ENCODE measurements at regions not wholly inside any gene's neighbourhood (a gene's known extent, or its start where the extent isn't known, plus 50 kb on each side); places are given as distances from the start of the nearest gene placed in this dataset.
"Not testable (repeated sequence)": the region's sequence is repeated elsewhere in the genome, so short reads cannot be mapped to it uniquely, and the experiment has no call there.

DNA sequence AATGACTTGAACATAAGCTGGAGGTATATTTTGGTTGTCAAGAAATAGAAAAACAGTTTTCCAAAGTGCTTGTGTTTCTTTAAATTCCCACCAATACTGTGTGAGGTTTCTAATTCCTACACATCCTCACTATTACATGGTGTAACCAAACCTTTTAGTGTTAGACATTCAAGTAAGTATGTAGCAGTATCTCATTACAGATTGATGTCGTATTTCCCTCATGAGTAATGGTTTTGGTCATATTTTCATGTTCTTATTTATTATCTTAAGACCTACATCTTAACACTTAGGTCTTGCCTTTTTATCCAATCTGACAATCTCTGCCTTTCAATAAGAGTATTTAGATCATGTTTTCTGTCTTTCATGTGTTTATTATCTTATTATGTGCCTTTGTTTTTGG is 253.7 kb upstream of the ANXA10 start:
- H3K4me3 ChIP-seq (ENCODE audit: low read depth, low read length): no peak overlapping the region
- TF ChIP-seq CTCF (IDR thresholded peaks at IDR 0.05; ENCODE audit: low read depth, low read length): no peak
- in situ Hi-C loops (cut with HindIII; ENCODE audit: low sequenced_read_pairs): no loop called here
- DNase-seq (ENCODE audit: low read depth, low spot score): peak; percentile 16

DNA sequence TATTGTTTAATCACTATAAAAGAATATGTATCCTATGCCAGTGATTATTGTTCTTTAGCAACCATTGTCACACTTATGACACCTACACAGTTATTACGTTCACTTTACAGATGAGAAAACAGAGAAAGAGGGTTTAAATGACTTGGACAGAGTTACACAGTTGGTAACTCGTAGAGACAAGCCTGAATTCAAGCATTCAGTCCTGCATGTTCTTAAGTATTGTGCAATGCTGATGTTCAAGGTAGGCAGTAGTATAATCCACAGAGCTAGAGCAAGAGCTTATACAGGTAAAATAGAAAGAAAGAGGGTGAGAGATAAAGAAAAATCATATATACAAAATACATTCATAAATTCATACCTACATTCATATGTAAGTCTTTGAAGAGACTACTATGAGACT is 249.8 kb upstream of the ANXA10 start:
- no peak for DNase-seq (ENCODE audit: low read depth, low spot score)
- TF ChIP-seq CTCF (IDR thresholded peaks at IDR 0.05; ENCODE audit: low read depth, low read length): no peak
- in situ Hi-C loops (cut with HindIII; ENCODE audit: low sequenced_read_pairs): no loop called here
- H3K4me3 ChIP-seq (ENCODE audit: low read depth, low read length): no peak overlapping the region

GRCh38 chr4:167854881-167855280 is 237.5 kb upstream of the ANXA10 start:
- H3K4me3 ChIP-seq (ENCODE audit: low read depth, low read length): no peak overlapping the region
- DNase-seq (ENCODE audit: low read depth, low spot score): no peak
- TF ChIP-seq CTCF (IDR thresholded peaks at IDR 0.05; ENCODE audit: low read depth, low read length): no peak
- in situ Hi-C loops (cut with HindIII; ENCODE audit: low sequenced_read_pairs): no loop called here

DNA sequence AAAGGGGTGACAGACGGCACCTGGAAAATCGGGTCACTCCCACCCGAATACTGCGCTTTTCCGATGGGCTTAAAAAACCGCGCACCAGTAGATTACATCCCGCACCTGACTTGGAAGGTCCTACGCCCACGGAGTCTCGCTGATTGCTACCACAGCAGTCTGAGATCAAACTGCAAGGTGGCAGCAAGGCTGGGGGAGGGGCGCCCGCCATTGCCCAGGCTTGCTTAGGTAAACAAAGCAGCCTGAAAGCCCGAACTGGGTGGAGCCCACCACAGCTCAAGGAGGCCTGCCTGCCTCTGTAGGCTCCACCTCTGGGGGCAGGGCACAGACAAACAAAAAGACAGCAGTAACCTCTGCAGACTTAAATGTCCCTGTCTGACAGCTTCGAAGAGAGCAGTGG is 234.2 kb upstream of the ANXA10 start:
- DNase-seq (ENCODE audit: low read depth, low spot score); H3K4me3 ChIP-seq (ENCODE audit: low read depth, low read length); in situ Hi-C loops (cut with HindIII; ENCODE audit: low sequenced_read_pairs): not testable (repeated sequence)

DNA sequence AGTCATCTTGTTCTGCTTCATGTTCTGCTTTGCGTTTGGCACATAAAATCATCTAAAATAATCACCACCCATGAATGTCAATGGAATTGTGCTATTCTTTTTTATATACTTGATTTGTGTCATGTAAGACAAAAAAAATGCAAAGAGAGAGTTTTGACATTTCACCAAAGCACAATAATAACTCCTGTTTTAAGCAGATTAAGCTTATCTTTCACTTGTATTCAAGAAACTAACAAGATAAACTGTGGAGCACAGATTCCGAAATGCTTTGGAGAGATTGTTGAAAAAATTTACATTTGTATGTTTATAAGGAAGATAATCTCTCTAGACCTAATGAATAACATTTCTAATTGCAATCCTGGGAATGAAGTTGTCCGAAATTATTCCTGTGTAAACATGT is 225.1 kb upstream of the ANXA10 start:
- TF ChIP-seq CTCF (IDR thresholded peaks at IDR 0.05; ENCODE audit: low read depth, low read length): no peak
- in situ Hi-C loops (cut with HindIII; ENCODE audit: low sequenced_read_pairs): no loop called here
- no peak overlapping the region for H3K4me3 ChIP-seq (ENCODE audit: low read depth, low read length)
- no peak for DNase-seq (ENCODE audit: low read depth, low spot score)

- TF ChIP-seq CTCF (IDR thresholded peaks at IDR 0.05; ENCODE audit: low read depth, low read length): no peak
- in situ Hi-C loops (cut with HindIII; ENCODE audit: low sequenced_read_pairs): no loop called here
- peak; percentile 22 for DNase-seq (ENCODE audit: low read depth, low spot score)
Observed at GRCh38 chr4:167868163-167868562, 224.2 kb upstream of the ANXA10 start.

DNA sequence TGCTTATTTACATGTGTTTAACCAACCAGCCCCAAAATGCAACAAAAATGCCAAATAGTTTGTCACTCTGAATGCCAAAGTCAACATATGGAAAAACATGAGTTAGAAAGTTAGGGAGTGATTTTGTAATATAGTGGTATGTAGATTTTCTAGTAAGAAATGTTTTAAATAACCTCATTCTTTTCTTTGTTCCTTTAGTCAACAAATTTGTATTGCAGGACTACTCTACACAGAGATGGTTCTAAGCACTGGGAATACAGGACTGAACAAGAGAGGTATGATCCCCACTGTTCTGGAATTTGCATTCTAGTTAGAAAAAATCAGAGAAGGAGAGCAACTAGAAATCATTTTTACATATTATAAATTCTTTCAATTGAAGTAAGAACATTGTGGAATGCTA is 218.8 kb upstream of the ANXA10 start:
- in situ Hi-C loops (cut with HindIII; ENCODE audit: low sequenced_read_pairs): no loop called here
- no peak for DNase-seq (ENCODE audit: low read depth, low spot score)
- TF ChIP-seq CTCF (IDR thresholded peaks at IDR 0.05; ENCODE audit: low read depth, low read length): no peak

More at GRCh38 chr4:167868163-167868562, 224.2 kb upstream of the ANXA10 start:
- no peak overlapping the region for H3K4me3 ChIP-seq (ENCODE audit: low read depth, low read length)

GRCh38 chr4:167876091-167876490 is 216.2 kb upstream of the ANXA10 start:
- in situ Hi-C loops (cut with HindIII; ENCODE audit: low sequenced_read_pairs); DNase-seq (ENCODE audit: low read depth, low spot score); H3K4me3 ChIP-seq (ENCODE audit: low read depth, low read length): not testable (repeated sequence)

More for the DNA sequence above, 218.8 kb upstream of the ANXA10 start:
- H3K4me3 ChIP-seq (ENCODE audit: low read depth, low read length): no peak overlapping the region

- in situ Hi-C loops (cut with HindIII; ENCODE audit: low sequenced_read_pairs); DNase-seq (ENCODE audit: low read depth, low spot score); H3K4me3 ChIP-seq (ENCODE audit: low read depth, low read length): not testable (repeated sequence)
Observed at GRCh38 chr4:167877826-167878225, 214.5 kb upstream of the ANXA10 start.
